ENCODE measurements at regions not wholly inside any gene's neighbourhood (a gene's known extent, or its start where the extent isn't known, plus 50 kb on each side); places are given as distances from the start of the nearest gene placed in this dataset.

GRCh38 chrX:149221230-149221629 lies 283.9 kb downstream of the IDS start:
- TF ChIP-seq CTCF (IDR thresholded peaks at IDR 0.05; ENCODE audit: low read depth, low read length), result no peak
- H3K4me3 ChIP-seq (ENCODE audit: low read depth, low read length), result no peak overlapping the region

- no peak overlapping the region for H3K4me3 ChIP-seq (ENCODE audit: low read depth, low read length)
- TF ChIP-seq CTCF (IDR thresholded peaks at IDR 0.05; ENCODE audit: low read depth, low read length), result no peak
Observed at GRCh38 chrX:149213264-149213663, 291.8 kb downstream of the IDS start.

DNA sequence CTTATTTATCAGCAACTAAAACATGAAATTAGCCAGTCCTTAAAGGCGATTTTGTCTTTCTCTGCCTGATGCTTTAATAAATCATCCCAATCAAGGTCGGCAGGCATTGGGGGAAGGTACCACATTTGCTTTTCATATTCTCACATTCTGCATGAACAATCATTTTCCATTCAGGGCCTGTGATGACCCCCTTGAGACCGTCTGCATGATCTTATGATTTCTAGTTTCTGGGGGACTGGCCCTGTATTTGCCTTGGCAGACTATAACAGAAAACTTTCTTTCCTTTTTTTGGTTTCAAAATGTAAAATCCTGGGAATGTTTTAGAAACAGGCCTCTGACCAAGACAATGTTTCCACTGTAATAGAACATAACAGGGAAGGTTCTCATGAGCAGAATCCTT lies 296.8 kb downstream of the IDS start:
- no peak overlapping the region for H3K4me3 ChIP-seq (ENCODE audit: low read depth, low read length)
- TF ChIP-seq CTCF (IDR thresholded peaks at IDR 0.05; ENCODE audit: low read depth, low read length), result no peak

DNA sequence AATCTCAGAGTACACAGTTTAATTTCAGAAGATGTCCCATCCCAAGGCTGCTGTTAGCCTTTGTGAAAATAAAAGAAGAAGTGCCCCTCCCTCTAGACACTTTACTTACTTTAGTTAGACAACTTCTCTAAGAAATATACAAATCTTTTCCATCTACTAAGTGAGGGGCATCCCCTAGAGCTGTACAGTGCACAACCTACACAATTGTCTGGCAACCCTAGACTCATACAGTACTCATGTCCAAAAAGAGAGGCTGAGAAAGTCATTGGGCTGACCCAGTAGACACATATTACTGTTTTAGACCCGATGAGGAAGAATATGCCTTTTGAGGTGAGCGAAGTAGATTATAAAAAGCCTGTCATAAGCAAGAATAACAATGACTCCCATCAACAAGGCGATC lies 297.6 kb downstream of the IDS start:
- no peak overlapping the region for H3K4me3 ChIP-seq (ENCODE audit: low read depth, low read length)
- no peak for TF ChIP-seq CTCF (IDR thresholded peaks at IDR 0.05; ENCODE audit: low read depth, low read length)

- H3K4me3 ChIP-seq (ENCODE audit: low read depth, low read length), result no peak overlapping the region
- no peak for TF ChIP-seq CTCF (IDR thresholded peaks at IDR 0.05; ENCODE audit: low read depth, low read length)
Observed at GRCh38 chrX:149205937-149206336, 299.2 kb downstream of the IDS start.

GRCh38 chrX:149205081-149205480 lies 300.0 kb downstream of the IDS start:
- TF ChIP-seq CTCF (IDR thresholded peaks at IDR 0.05; ENCODE audit: low read depth, low read length), result no peak

DNA sequence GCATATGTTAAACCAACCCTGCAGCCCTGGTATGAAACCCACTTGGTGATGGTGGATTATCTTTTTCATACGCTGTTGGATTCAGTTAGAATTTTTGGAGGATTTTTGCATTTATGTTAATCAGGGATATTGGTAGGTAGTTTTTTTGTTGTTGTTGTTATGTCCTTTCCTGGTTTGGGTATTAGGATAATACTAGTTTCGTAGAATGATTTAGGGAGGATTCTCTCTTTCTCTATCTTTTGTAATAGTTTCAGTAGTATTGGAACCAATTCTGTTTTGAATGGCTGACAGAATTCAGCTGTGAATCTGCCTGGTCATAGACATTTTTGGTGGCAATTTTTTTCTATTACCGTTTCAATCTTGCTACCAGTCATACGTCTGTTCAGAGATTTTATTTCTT lies 305.4 kb downstream of the IDS start:
- H3K4me3 ChIP-seq (ENCODE audit: low read depth, low read length), result no peak overlapping the region

More at GRCh38 chrX:149205081-149205480, 300.0 kb downstream of the IDS start:
- no peak overlapping the region for H3K4me3 ChIP-seq (ENCODE audit: low read depth, low read length)

More for the DNA sequence above, 305.4 kb downstream of the IDS start:
- TF ChIP-seq CTCF (IDR thresholded peaks at IDR 0.05; ENCODE audit: low read depth, low read length), result no peak

All from WI38 (cell line).